HCT116 (cell line): ENCODE measurements at regions not wholly inside any gene's neighbourhood (a gene's known extent, or its start where the extent isn't known, plus 50 kb on each side); places are given as distances from the start of the nearest gene placed in this dataset.

Source experiments
- ATAC-seq: fragments of 200-7000 bp; cut with Tn5 transposase; 2 replicates; pipeline ENCODE4 v1.9.1; 2020; ENCODE audit warnings: mild to moderate bottlenecking, moderate library complexity
- BruUV-seq: library from RNA; stranded (reverse); fragments of 400-500 nt; replicated peaks from 2 replicates; lab custom pipeline; 2021; lab: Mats Ljungman, UMichigan
- CTCF ChIA-PET: fragments of 300-600 bp; sonication (Branson Sonifier 250); formaldehyde crosslinking; loops from one replicate; lab custom pipeline; 2021; ENCODE audit warnings: antibody characterized with exemption; lab: Charles Lee
- POLR2A ChIA-PET: fragments of 300-600, 350-600 bp; sonication (Branson Sonifier 250); formaldehyde crosslinking; loops from one replicate; lab custom pipeline; 2021; ENCODE audit warnings: antibody characterized with exemption; lab: Charles Lee
- RAD21 ChIA-PET, 2 experiments: fragments of 300-600 bp; sonication (Branson Sonifier 250); formaldehyde crosslinking; loops; one replicate each; lab custom pipeline; 2023; ENCODE audit warnings: low total read pairs in 2 of 2; ENCODE audit not compliant: uncharacterized antibody in 2 of 2, unreplicated experiment in 2 of 2, low non-redundant PET in 1 of 2; lab: Charles Lee
- DNase-seq: peaks from one replicate; pipeline ENCODE4 v3.0.0-alpha.2; 2010; ENCODE audit warnings: low read depth, low spot score
- H2AFZ ChIP-seq: fragments of 200-600 bp; shearing (Covaris generic), sonication (generic); 2 replicates; pipeline ENCODE4 v1.6.1; 2017; ENCODE audit warnings: low read depth, mixed run types, mixed read lengths, antibody characterized with exemption, low read length; ENCODE audit not compliant: poor library complexity, severe bottlenecking
- H3K27ac ChIP-seq: 2 replicates; pipeline ENCODE4 v1.5.1; 2012; ENCODE audit warnings: low read depth, low read length
- H3K27me3 ChIP-seq: fragments of 200-600 bp; sonication (generic); 2 replicates; pipeline ENCODE4 v1.6.1; 2016; ENCODE audit warnings: mixed run types, low read length, mixed read lengths; ENCODE audit not compliant: insufficient read depth
- H3K36me3 ChIP-seq, 2 experiments: fragments of 200-500 bp in 1 of 2; fragments of 200-600 bp in 1 of 2; sonication (Bioruptor generic) in 1 of 2; sonication (generic) in 1 of 2; 2 replicates each; pipeline versions ENCODE4 v1.5.1 to v1.6.1; 2014 to 2016; ENCODE audit warnings: low read length in 2 of 2, inconsistent platforms in 1 of 2, mixed read lengths in 1 of 2, mixed run types in 1 of 2; ENCODE audit not compliant: insufficient read depth in 2 of 2, control insufficient read depth in 1 of 2
- H3K4me1 ChIP-seq, 2 experiments: fragments of 200-600 bp in 1 of 2; sonication (generic) in 1 of 2; 2 replicates each; pipeline versions ENCODE4 v1.5.1 to v1.6.1; 2012 to 2017; ENCODE audit warnings: low read length in 2 of 2, inconsistent platforms in 1 of 2, mild to moderate bottlenecking in 1 of 2, mixed read lengths in 1 of 2, mixed run types in 1 of 2, moderate library complexity in 1 of 2; ENCODE audit not compliant: insufficient read depth in 2 of 2, control insufficient read depth in 1 of 2
- H3K4me2 ChIP-seq: fragments of 200-600 bp; sonication (generic); 2 replicates; pipeline ENCODE4 v1.6.1; 2017; ENCODE audit warnings: mixed run types, low read length, mixed read lengths
- H3K4me3 ChIP-seq, 2 experiments: fragments of 200-600 bp in 1 of 2; sonication (generic) in 1 of 2; replicated peaks in 1 of 2; 2 replicates each; pipeline ENCODE4 v1.5.1; 2011 to 2016; ENCODE audit warnings: low read length in 2 of 2, control low read depth in 1 of 2, low read depth in 1 of 2, mild to moderate bottlenecking in 1 of 2, mixed read lengths in 1 of 2, mixed run types in 1 of 2
- H3K79me2 ChIP-seq: fragments of 200-600 bp; sonication (generic); 2 replicates; pipeline ENCODE4 v1.6.1; 2017; ENCODE audit warnings: mild to moderate bottlenecking, mixed run types, low read length, moderate library complexity, mixed read lengths; ENCODE audit not compliant: insufficient read depth
- H3K9ac ChIP-seq: fragments of 200-600 bp; sonication (generic); 2 replicates; pipeline ENCODE4 v1.6.1; 2016; ENCODE audit warnings: low read length, mixed read lengths
- H3K9me2 ChIP-seq: fragments of 200-600 bp; sonication (generic), shearing (Covaris generic); 2 replicates; pipeline ENCODE4 v1.6.1; 2017; ENCODE audit warnings: mixed run types, mild to moderate bottlenecking, moderate library complexity; ENCODE audit not compliant: insufficient read depth
- H3K9me3 ChIP-seq, 2 experiments: fragments of 200-500 bp in 1 of 2; fragments of 200-600 bp in 1 of 2; sonication (Bioruptor generic) in 1 of 2; sonication (generic) in 1 of 2; 2 replicates each; pipeline ENCODE4 v1.6.1; 2014 to 2017; ENCODE audit warnings: low read length in 2 of 2, mixed read lengths in 2 of 2, inconsistent platforms in 1 of 2, low read depth in 1 of 2, mild to moderate bottlenecking in 1 of 2, mixed run types in 1 of 2, moderate library complexity in 1 of 2; ENCODE audit not compliant: control insufficient read depth in 1 of 2, insufficient read depth in 1 of 2
- H4K20me1 ChIP-seq: fragments of 200-600 bp; sonication (generic), shearing (Covaris generic); 2 replicates; pipeline ENCODE4 v1.6.1; 2017; ENCODE audit warnings: mixed run types, mild to moderate bottlenecking, moderate library complexity; ENCODE audit not compliant: insufficient read depth
- CBX3 ChIP-seq: IDR thresholded peaks from 2 replicates; pipeline ENCODE4 v1.6.1; 2012; ENCODE audit warnings: low read depth
- EGR1 ChIP-seq: IDR thresholded peaks from 2 replicates; pipeline ENCODE4 v1.6.1; 2012; ENCODE audit warnings: low read depth
- ELF1 ChIP-seq: IDR thresholded peaks from 2 replicates; pipeline ENCODE4 v1.6.1; 2012; ENCODE audit warnings: low read depth, borderline replicate concordance
- EZH2phosphoT487 ChIP-seq: fragments of 200-600 bp; IDR thresholded peaks from 2 replicates; pipeline ENCODE4 v1.6.1; 2018; ENCODE audit warnings: antibody characterized with exemption, borderline replicate concordance
- SIN3A ChIP-seq: IDR thresholded peaks from 2 replicates; pipeline ENCODE4 v1.6.1; 2012; ENCODE audit warnings: low read depth
- SP1 ChIP-seq: IDR thresholded peaks from 2 replicates; pipeline ENCODE4 v1.6.1; 2012; ENCODE audit warnings: low read depth
- SRF ChIP-seq: IDR thresholded peaks from 2 replicates; pipeline ENCODE4 v1.6.1; 2012; ENCODE audit warnings: low read depth
- YY1 ChIP-seq: IDR thresholded peaks from 2 replicates; pipeline ENCODE4 v1.6.1; 2011; ENCODE audit warnings: low read length, low read depth, moderate library complexity, mild to moderate bottlenecking; ENCODE audit not compliant: insufficient replicate concordance; ENCODE audit errors: extremely low read depth
- ZBTB33 ChIP-seq: IDR thresholded peaks from 2 replicates; pipeline ENCODE4 v1.6.1; 2011; ENCODE audit warnings: mild to moderate bottlenecking, low read length, moderate library complexity; ENCODE audit not compliant: insufficient replicate concordance; ENCODE audit errors: extremely low read depth
- ZFX ChIP-seq: fragments of 450-650 bp; IDR thresholded peaks from 2 replicates; pipeline ENCODE4 v1.6.1; 2017
- intact Hi-C: fragments of 100-400 bp; cut with micrococcal nuclease; formaldehyde crosslinking; loops from 2 replicates; pipeline ENCODE4 v1.10.0; 2022
- TF ChIP-seq, protein P1 (sequence below): IDR thresholded peaks from 2 replicates; pipeline ENCODE4 v1.6.1; 2012; ENCODE audit warnings: low read depth
- TF ChIP-seq, protein P2 (sequence below): IDR thresholded peaks from 2 replicates; pipeline ENCODE4 v1.6.1; 2012

- no peak for ATAC-seq
- Histone ChIP-seq H3K4me2 (no peak overlapping the region), H3K9me2 (no peaks in the 10 kb centered on the region), H3K79me2 (no peaks in the 10 kb centered on the region), H2AFZ (no peak overlapping the region), H3K27ac (no peak overlapping the region), H3K36me3 (no peaks in the 10 kb centered on the region), H4K20me1 (no peaks in the 10 kb centered on the region), H3K4me1 (no peaks in the 10 kb centered on the region), H3K27me3 (no peaks in the 10 kb centered on the region), H3K4me3 (no peak overlapping the region)
- CTCF ChIA-PET = no interaction called here
- BruUV-seq = no TSS peak
- no peak for TF ChIP-seq CBX3
- TF ChIP-seq EZH2phosphoT487 = no peak
- TF ChIP-seq, protein P1, sequence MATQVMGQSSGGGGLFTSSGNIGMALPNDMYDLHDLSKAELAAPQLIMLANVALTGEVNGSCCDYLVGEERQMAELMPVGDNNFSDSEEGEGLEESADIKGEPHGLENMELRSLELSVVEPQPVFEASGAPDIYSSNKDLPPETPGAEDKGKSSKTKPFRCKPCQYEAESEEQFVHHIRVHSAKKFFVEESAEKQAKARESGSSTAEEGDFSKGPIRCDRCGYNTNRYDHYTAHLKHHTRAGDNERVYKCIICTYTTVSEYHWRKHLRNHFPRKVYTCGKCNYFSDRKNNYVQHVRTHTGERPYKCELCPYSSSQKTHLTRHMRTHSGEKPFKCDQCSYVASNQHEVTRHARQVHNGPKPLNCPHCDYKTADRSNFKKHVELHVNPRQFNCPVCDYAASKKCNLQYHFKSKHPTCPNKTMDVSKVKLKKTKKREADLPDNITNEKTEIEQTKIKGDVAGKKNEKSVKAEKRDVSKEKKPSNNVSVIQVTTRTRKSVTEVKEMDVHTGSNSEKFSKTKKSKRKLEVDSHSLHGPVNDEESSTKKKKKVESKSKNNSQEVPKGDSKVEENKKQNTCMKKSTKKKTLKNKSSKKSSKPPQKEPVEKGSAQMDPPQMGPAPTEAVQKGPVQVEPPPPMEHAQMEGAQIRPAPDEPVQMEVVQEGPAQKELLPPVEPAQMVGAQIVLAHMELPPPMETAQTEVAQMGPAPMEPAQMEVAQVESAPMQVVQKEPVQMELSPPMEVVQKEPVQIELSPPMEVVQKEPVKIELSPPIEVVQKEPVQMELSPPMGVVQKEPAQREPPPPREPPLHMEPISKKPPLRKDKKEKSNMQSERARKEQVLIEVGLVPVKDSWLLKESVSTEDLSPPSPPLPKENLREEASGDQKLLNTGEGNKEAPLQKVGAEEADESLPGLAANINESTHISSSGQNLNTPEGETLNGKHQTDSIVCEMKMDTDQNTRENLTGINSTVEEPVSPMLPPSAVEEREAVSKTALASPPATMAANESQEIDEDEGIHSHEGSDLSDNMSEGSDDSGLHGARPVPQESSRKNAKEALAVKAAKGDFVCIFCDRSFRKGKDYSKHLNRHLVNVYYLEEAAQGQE = no peak
- no peak for TF ChIP-seq ELF1
- no peak for TF ChIP-seq EGR1
- no peak for TF ChIP-seq ZFX
- TF ChIP-seq, all 23 proteins: peak for 0
- ChIA-PET RAD21 (no interaction called here), POLR2A (no interaction called here)
- no peak for DNase-seq
- intact Hi-C loops = no loop called here
- H3K9ac ChIP-seq = no peak overlapping the region
- no peaks in the 10 kb centered on the region for H3K9me3 ChIP-seq
These were observed 304.6 kb downstream of the THBS2 start for GRCh38 chr6:168948990-168949531.

- ChIA-PET CTCF (no interaction called here), POLR2A (no interaction called here), RAD21 (no interaction called here)
- Histone ChIP-seq H3K9me3 (no peaks in the 10 kb centered on the region), H3K9ac (no peak overlapping the region), H3K4me2 (no peak overlapping the region), H3K4me3 (no peak overlapping the region), H3K27ac (no peak overlapping the region), H3K79me2 (no peaks in the 10 kb centered on the region), H3K36me3 (no peaks in the 10 kb centered on the region), H3K9me2 (no peaks in the 10 kb centered on the region), H3K4me1 (no peaks in the 10 kb centered on the region), H4K20me1 (no peaks in the 10 kb centered on the region), H3K27me3 (no peaks in the 10 kb centered on the region), H2AFZ (no peak overlapping the region)
- intact Hi-C loops = no loop called here
- no peak for DNase-seq
- no TSS peak for BruUV-seq
- no peak for ATAC-seq
- TF ChIP-seq SRF (no peak), YY1 (no peak), SP1 (no peak), SIN3A (no peak), ZBTB33 (no peak)
- TF ChIP-seq, protein P2, sequence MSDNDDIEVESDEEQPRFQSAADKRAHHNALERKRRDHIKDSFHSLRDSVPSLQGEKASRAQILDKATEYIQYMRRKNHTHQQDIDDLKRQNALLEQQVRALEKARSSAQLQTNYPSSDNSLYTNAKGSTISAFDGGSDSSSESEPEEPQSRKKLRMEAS = no peak
These were observed 305.6 kb downstream of the THBS2 start for GRCh38 chr6:168948002-168948401.
